22Rv1 (cell line): ENCODE measurements at regions not wholly inside any gene's neighbourhood (a gene's known extent, or its start where the extent isn't known, plus 50 kb on each side); places are given as distances from the start of the nearest gene placed in this dataset.
"Not testable (repeated sequence)": the region's sequence is repeated elsewhere in the genome, so short reads cannot be mapped to it uniquely, and the experiment has no call there.

Experiments
- ZFX ChIP-seq: fragments of 450-650 bp; IDR thresholded peaks from 2 replicates; pipeline ENCODE4 v1.6.1; 2017; ENCODE audit warnings: antibody characterized with exemption, borderline replicate concordance
- TF ChIP-seq, protein P1 (sequence below): fragments of 450-650 bp; IDR thresholded peaks from 2 replicates; pipeline ENCODE4 v1.5.1; 2017; ENCODE audit warnings: mild to moderate bottlenecking

DNA sequence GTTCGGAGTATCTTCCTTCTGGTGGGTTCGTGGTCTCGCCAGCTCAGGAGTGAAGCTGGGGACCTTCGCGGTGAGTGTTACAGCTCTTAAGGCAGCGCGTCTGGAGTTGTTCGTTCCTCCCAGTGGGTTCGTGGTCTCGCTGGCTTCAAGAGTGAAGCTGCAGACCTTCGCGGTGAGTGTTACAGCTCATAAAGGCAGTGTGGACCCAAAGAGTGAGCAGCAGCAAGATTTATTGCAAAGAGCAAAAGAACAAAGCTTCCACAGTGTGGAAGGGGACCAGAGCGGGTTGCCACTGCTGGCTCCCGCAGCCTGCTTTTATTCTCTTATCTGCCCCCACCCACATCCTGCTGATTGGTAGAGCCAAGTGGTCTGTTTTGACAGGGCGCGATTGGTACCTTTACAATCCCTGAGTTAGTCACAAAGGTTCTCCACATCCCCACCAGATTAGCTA, 260.2 kb upstream of the BTG1 start:
- TF ChIP-seq, protein P1, sequence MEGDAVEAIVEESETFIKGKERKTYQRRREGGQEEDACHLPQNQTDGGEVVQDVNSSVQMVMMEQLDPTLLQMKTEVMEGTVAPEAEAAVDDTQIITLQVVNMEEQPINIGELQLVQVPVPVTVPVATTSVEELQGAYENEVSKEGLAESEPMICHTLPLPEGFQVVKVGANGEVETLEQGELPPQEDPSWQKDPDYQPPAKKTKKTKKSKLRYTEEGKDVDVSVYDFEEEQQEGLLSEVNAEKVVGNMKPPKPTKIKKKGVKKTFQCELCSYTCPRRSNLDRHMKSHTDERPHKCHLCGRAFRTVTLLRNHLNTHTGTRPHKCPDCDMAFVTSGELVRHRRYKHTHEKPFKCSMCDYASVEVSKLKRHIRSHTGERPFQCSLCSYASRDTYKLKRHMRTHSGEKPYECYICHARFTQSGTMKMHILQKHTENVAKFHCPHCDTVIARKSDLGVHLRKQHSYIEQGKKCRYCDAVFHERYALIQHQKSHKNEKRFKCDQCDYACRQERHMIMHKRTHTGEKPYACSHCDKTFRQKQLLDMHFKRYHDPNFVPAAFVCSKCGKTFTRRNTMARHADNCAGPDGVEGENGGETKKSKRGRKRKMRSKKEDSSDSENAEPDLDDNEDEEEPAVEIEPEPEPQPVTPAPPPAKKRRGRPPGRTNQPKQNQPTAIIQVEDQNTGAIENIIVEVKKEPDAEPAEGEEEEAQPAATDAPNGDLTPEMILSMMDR: not testable (repeated sequence)
- TF ChIP-seq ZFX: not testable (repeated sequence)
